Stomach (tissue), 4 donors: ENCODE measurements at regions not wholly inside any gene's neighbourhood (a gene's known extent, or its start where the extent isn't known, plus 50 kb on each side); places are given as distances from the start of the nearest gene placed in this dataset.
"Not testable (repeated sequence)": the region's sequence is repeated elsewhere in the genome, so short reads cannot be mapped to it uniquely, and the experiment has no call there.

Experiments used
- POLR2A ChIP-seq, 4 donors: fragments of 450-650 bp; IDR thresholded peaks; one replicate each; pipeline ENCODE4 v1.6.1; 2016; ENCODE audit warnings: antibody characterized with exemption in 4 of 4, control low read depth in 2 of 4, mild to moderate bottlenecking in 1 of 4, moderate library complexity in 1 of 4
- POLR2AphosphoS5 ChIP-seq, 3 donors: sonication (generic); formaldehyde crosslinking; IDR thresholded peaks; one replicate each; pipeline ENCODE4 v1.6.1; 2016; ENCODE audit warnings: antibody characterized with exemption in 3 of 3
- TF ChIP-seq, protein P1 (sequence below), 7 experiments: fragments of 450-650 bp in 4 of 7; fragments of 200-600 bp in 3 of 7; sonication (generic) in 3 of 7; IDR thresholded peaks; one replicate each; pipeline ENCODE4 v1.5.1; 2016 to 2019; ENCODE audit warnings: antibody characterized with exemption in 7 of 7, control low read depth in 2 of 7, mild to moderate bottlenecking in 1 of 7

DNA sequence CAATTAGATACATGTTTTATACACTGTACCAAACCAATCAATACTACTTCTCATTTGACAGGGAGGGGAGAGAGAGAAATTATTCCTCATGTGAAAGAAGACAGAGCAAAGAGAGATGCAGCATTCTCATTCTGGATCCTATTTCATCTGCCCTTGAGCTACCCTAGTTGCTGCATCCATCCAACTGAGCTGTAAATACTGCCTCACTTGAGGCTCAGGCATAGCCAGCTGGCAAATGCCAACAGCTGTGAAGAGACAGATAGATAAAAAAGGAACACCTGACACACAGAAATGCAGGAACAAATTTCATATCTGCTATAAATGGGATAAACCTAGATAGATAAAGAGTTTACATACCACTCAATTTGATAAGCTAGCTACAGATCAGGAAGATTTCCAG lies 684.1 kb downstream of the CDY1 start:
- TF ChIP-seq, protein P1, sequence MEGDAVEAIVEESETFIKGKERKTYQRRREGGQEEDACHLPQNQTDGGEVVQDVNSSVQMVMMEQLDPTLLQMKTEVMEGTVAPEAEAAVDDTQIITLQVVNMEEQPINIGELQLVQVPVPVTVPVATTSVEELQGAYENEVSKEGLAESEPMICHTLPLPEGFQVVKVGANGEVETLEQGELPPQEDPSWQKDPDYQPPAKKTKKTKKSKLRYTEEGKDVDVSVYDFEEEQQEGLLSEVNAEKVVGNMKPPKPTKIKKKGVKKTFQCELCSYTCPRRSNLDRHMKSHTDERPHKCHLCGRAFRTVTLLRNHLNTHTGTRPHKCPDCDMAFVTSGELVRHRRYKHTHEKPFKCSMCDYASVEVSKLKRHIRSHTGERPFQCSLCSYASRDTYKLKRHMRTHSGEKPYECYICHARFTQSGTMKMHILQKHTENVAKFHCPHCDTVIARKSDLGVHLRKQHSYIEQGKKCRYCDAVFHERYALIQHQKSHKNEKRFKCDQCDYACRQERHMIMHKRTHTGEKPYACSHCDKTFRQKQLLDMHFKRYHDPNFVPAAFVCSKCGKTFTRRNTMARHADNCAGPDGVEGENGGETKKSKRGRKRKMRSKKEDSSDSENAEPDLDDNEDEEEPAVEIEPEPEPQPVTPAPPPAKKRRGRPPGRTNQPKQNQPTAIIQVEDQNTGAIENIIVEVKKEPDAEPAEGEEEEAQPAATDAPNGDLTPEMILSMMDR (IDR thresholded peaks at IDR 0.05), result not testable (repeated sequence)
- TF ChIP-seq POLR2A, POLR2AphosphoS5 (IDR thresholded peaks at IDR 0.05): not testable (repeated sequence)
